ENCODE measurements at regions not wholly inside any gene's neighbourhood (a gene's known extent, or its start where the extent isn't known, plus 50 kb on each side); places are given as distances from the start of the nearest gene placed in this dataset.

- no peak for TF ChIP-seq POLR2AphosphoS5 (IDR thresholded peaks at IDR 0.05; ENCODE audit: low read depth, low read length)
- TF ChIP-seq, protein P1, sequence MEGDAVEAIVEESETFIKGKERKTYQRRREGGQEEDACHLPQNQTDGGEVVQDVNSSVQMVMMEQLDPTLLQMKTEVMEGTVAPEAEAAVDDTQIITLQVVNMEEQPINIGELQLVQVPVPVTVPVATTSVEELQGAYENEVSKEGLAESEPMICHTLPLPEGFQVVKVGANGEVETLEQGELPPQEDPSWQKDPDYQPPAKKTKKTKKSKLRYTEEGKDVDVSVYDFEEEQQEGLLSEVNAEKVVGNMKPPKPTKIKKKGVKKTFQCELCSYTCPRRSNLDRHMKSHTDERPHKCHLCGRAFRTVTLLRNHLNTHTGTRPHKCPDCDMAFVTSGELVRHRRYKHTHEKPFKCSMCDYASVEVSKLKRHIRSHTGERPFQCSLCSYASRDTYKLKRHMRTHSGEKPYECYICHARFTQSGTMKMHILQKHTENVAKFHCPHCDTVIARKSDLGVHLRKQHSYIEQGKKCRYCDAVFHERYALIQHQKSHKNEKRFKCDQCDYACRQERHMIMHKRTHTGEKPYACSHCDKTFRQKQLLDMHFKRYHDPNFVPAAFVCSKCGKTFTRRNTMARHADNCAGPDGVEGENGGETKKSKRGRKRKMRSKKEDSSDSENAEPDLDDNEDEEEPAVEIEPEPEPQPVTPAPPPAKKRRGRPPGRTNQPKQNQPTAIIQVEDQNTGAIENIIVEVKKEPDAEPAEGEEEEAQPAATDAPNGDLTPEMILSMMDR (IDR thresholded peaks at IDR 0.05): no peak
Observed at GRCh38 chr3:80519436-80519835, 751.6 kb upstream of the ROBO1 start.

Measured in Panc1 (cell line).